Thyroid gland (tissue), 4 donors: ENCODE measurements at regions not wholly inside any gene's neighbourhood (a gene's known extent, or its start where the extent isn't known, plus 50 kb on each side); places are given as distances from the start of the nearest gene placed in this dataset.

Experiments
- DNase-seq, 2 donors: peaks; one replicate each; pipeline ENCODE4 v3.0.0-alpha.2; 2019
- H3K27ac ChIP-seq, 3 donors: fragments of 200-600 bp; sonication (generic); 1 replicate in 2 of 3; 2 replicates in 1 of 3; pipeline ENCODE4 v1.5.1; 2016 to 2019; ENCODE audit warnings: mild to moderate bottlenecking in 1 of 3, moderate library complexity in 1 of 3
- H3K27me3 ChIP-seq: fragments of 200-600 bp; sonication (generic); one replicate; pipeline ENCODE4 v1.5.1; 2019
- H3K36me3 ChIP-seq, 2 donors: fragments of 200-600 bp; sonication (generic); one replicate each; pipeline ENCODE4 v1.5.1; 2016 to 2019
- H3K4me1 ChIP-seq, 2 donors: fragments of 200-600 bp; sonication (generic); one replicate each; pipeline ENCODE4 v1.5.1; 2017 to 2019
- H3K4me3 ChIP-seq, 3 donors: fragments of 200-600 bp; sonication (generic); replicated peaks in 1 of 3; 1 replicate in 2 of 3; 2 replicates in 1 of 3; pipeline ENCODE4 v1.5.1; 2016; ENCODE audit warnings: mild to moderate bottlenecking in 1 of 3
- H3K9me3 ChIP-seq: fragments of 200-600 bp; sonication (generic); one replicate; pipeline ENCODE4 v1.5.1; 2017
- POLR2A ChIP-seq, 2 donors: fragments of 450-650 bp; IDR thresholded peaks; one replicate each; pipeline ENCODE4 v1.6.1; 2017; ENCODE audit warnings: antibody characterized with exemption in 2 of 2, mild to moderate bottlenecking in 2 of 2, moderate library complexity in 1 of 2
- whole genome bisulfite sequencing, 2 donors: methylation state at CpG; one replicate each; pipeline ENCODE4 v1.1.5; 2017; 5-methylcytosine and 5-hydroxymethylcytosine counted together
- intact Hi-C: fragments of 100-400 bp; cut with DNase I; formaldehyde crosslinking; loops from one replicate; pipeline ENCODE4 v1.15.1; 2023
- TF ChIP-seq, protein P1 (sequence below), 6 experiments: fragments of 200-600 bp in 3 of 6; fragments of 450-650 bp in 3 of 6; sonication (generic) in 3 of 6; IDR thresholded peaks; one replicate each; pipeline ENCODE4 v1.5.1; 2016 to 2019; ENCODE audit warnings: antibody characterized with exemption in 6 of 6, mild to moderate bottlenecking in 2 of 6, inconsistent platforms in 1 of 6, moderate library complexity in 1 of 6

DNA sequence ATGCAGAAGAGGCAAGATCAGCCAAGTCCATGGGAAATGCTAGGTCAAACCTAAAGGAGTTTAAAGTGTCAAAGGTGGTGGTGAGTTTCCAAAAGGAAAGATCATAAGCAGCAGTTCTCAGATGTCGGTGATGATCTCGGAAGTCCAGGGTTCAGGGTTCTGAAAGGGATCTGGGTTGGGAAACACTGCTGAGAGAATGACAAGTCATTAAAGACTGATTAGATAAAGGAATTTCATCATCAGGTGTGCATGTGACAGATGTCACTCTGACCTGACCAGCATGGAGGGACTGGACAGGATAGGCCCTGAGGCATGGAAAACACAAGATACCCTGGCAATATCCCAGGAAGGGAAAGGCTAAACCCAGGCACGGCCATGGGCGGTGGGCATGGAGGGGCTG lies 195.7 kb upstream of the TBL1X start:
- TF ChIP-seq, protein P1, sequence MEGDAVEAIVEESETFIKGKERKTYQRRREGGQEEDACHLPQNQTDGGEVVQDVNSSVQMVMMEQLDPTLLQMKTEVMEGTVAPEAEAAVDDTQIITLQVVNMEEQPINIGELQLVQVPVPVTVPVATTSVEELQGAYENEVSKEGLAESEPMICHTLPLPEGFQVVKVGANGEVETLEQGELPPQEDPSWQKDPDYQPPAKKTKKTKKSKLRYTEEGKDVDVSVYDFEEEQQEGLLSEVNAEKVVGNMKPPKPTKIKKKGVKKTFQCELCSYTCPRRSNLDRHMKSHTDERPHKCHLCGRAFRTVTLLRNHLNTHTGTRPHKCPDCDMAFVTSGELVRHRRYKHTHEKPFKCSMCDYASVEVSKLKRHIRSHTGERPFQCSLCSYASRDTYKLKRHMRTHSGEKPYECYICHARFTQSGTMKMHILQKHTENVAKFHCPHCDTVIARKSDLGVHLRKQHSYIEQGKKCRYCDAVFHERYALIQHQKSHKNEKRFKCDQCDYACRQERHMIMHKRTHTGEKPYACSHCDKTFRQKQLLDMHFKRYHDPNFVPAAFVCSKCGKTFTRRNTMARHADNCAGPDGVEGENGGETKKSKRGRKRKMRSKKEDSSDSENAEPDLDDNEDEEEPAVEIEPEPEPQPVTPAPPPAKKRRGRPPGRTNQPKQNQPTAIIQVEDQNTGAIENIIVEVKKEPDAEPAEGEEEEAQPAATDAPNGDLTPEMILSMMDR (IDR thresholded peaks at IDR 0.05): no peak
- no peak for TF ChIP-seq POLR2A (IDR thresholded peaks at IDR 0.05)
- no peaks in the 10 kb centered on the region for H3K27me3 ChIP-seq
- H3K4me1 ChIP-seq: no peaks in the 10 kb centered on the region
- no peak for DNase-seq
- H3K9me3 ChIP-seq: no peaks in the 10 kb centered on the region
- WGBS, 2 donors: 93 to 95% methylated on average over 4 of the region's 4 CpGs
- H3K27ac ChIP-seq: no peak overlapping the region
- intact Hi-C loops: no loop called here
- H3K4me3 ChIP-seq: no peak overlapping the region
- no peaks in the 10 kb centered on the region for H3K36me3 ChIP-seq

DNA sequence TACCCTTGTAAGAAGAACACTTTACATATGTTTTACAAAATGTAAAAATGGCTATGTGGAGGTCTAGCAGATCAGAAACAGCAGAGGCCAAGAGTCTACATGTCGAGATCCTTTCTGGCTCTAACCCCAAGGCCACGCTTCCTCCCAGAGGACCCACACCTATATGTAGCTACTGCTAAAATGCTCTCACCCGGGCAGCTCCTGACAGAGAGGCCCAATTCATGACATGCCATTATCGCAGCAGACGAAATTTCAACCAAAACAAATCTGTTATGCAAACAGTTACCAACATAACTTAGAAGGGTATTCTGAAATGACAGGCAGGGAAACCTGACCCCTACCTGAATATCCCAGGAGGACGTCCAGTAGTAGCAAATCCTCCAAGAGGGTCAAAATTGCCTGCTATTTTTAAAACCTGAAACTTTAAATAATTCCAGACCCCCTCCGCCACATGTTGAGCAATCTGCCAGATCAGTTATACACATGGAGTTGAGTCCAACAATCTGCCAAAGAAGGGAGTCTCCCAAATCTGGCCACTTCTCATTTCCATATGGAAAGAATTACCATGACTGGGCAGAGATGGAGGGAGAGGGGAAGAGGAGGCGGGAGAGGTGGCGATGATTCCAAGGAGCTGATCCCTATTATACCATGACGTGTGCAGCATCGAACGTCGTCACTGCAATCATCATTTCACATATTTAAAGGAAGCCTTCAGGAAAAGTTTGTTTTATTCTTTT lies 192.9 kb upstream of the TBL1X start:
- Histone ChIP-seq H3K27ac (no peak overlapping the region), H3K36me3 (no peaks in the 10 kb centered on the region), H3K27me3 (no peaks in the 10 kb centered on the region), H3K4me1 (no peaks in the 10 kb centered on the region), H3K4me3 (no peak overlapping the region), H3K9me3 (no peaks in the 10 kb centered on the region)
- 90 to 91% methylated on average over 8 to 13 of the region's 13 CpGs for WGBS, 2 donors
- no peak for TF ChIP-seq POLR2A (IDR thresholded peaks at IDR 0.05)
- TF ChIP-seq, protein P1 (IDR thresholded peaks at IDR 0.05): no peak
- no peak for DNase-seq
- intact Hi-C loops: no loop called here

DNA sequence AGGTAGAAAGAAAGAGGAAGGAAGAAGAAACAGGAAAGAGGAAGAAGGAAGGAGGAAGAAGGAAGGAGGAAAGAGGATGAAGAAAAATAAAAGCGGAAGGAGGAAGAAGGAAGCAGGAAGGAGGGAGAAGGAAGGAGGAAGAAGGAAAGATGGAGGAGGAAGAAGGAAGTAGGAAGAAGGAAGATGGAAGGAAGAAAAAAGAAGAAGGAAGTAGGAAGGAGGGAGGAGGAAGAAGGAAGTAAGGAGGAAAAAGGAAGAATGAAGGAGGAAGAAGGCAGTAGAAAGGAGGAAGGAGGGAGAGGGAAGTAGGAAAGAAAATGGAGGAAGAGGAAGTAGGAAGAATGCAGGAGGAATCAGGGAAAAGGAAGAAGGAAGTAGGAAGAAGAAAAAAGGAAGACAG lies 191.1 kb upstream of the TBL1X start:
- Histone ChIP-seq H3K4me3 (no peak overlapping the region), H3K27ac (no peak overlapping the region), H3K4me1 (no peaks in the 10 kb centered on the region), H3K9me3 (no peaks in the 10 kb centered on the region), H3K27me3 (no peaks in the 10 kb centered on the region), H3K36me3 (no peaks in the 10 kb centered on the region)
- 100% methylated on average over 1 of the region's 1 CpG for WGBS, 2 donors
- TF ChIP-seq, protein P1 (IDR thresholded peaks at IDR 0.05): no peak
- no peak for TF ChIP-seq POLR2A (IDR thresholded peaks at IDR 0.05)
- intact Hi-C loops: no loop called here
- DNase-seq: no peak

DNA sequence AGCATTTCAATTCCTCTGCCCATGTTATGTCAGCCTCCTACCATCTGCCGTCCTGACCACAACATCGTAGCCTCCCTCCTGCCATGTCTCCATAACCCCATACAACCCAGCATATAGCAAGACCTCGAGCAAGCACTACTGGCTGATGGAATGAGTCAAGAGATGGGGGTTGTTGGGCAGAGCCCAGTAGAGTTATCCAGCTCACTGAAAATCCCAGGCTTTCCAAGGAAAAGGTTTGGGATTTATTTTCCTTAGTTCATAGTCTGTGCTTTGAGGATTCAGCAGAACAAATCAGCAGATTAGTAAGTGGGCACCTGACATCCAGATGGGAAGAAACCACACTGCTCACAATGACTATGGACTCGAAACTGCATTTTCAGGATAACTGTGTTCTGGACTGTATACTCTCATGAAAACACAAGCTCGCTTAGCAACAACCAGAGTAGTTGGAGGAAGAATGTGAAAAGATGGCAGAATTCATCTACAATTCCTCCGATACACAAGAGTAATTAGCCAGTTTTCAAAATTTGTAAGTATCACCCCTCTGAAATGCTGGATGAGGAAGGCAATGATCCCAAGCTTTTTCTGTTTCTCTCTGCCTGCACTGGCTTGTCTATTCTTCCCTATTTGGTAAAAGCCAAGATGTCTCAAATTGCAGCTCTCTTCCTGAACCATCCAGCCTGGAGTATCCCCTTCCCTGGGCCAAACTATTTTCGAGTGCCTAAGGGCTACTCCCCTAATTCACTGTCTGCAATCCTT lies 186.2 kb upstream of the TBL1X start:
- no peak overlapping the region for H3K4me3 ChIP-seq
- no peak for DNase-seq
- no peaks in the 10 kb centered on the region for H3K4me1 ChIP-seq
- H3K27me3 ChIP-seq: no peaks in the 10 kb centered on the region
- H3K36me3 ChIP-seq: no peaks in the 10 kb centered on the region
- H3K9me3 ChIP-seq: no peaks in the 10 kb centered on the region
- TF ChIP-seq POLR2A (IDR thresholded peaks at IDR 0.05): no peak
- TF ChIP-seq, protein P1 (IDR thresholded peaks at IDR 0.05): no peak
- intact Hi-C loops: no loop called here
- WGBS, 2 donors: 73 to 83% methylated on average over 6 to 7 of the region's 7 CpGs
- no peak overlapping the region for H3K27ac ChIP-seq

DNA sequence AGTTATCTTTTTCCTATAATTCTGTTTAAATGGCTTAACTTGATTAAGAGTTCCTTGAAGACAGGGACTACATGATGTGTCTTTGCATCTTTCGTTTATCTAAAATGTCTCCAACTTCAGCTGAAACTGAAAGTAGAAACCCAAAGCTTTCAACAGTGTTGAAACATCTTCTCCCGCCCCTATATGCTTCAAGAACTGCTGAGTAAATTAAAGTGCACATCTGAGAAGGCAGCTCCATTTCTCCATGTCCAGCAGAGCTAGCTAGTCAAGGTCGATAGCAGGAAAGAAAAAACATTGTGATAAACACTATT lies 185.7 kb upstream of the TBL1X start:
- H3K36me3 ChIP-seq: no peaks in the 10 kb centered on the region
- DNase-seq: no peak
- TF ChIP-seq, protein P1 (IDR thresholded peaks at IDR 0.05): no peak
- no peak for TF ChIP-seq POLR2A (IDR thresholded peaks at IDR 0.05)
- intact Hi-C loops: no loop called here
- H3K27ac ChIP-seq: no peak overlapping the region
- H3K9me3 ChIP-seq: no peaks in the 10 kb centered on the region
- no peak overlapping the region for H3K4me3 ChIP-seq
- 48 to 50% methylated on average over 3 of the region's 3 CpGs for WGBS, 2 donors
- H3K27me3 ChIP-seq: no peaks in the 10 kb centered on the region
- H3K4me1 ChIP-seq: no peaks in the 10 kb centered on the region
